CD4-positive, alpha-beta memory T cell (primary cell): ENCODE measurements at regions not wholly inside any gene's neighbourhood (a gene's known extent, or its start where the extent isn't known, plus 50 kb on each side); places are given as distances from the start of the nearest gene placed in this dataset.
"Not testable (repeated sequence)": the region's sequence is repeated elsewhere in the genome, so short reads cannot be mapped to it uniquely, and the experiment has no call there.

Experiments
- CTCF ChIA-PET: fragments of 350-600 bp; sonication (Branson Sonifier 250); formaldehyde crosslinking; loops from one replicate; lab custom pipeline; 2021; ENCODE audit warnings: inconsistent platforms; ENCODE audit not compliant: partially characterized antibody; lab: Charles Lee
- POLR2A ChIA-PET: fragments of 350-600 bp; sonication (Branson Sonifier 250); formaldehyde crosslinking; loops from one replicate; lab custom pipeline; 2021; ENCODE audit not compliant: partially characterized antibody; lab: Charles Lee
- DNase-seq, 5 donors: peaks; one replicate each; pipeline versions ENCODE4 v3.0.0 to v3.0.0-alpha.2; 2020 to 2022; ENCODE audit warnings: mixed read lengths in 1 of 5
- H3K27ac ChIP-seq: one replicate; pipeline ENCODE4 v1.7.0; 2013; ENCODE audit warnings: low read depth, low read length
- H3K27me3 ChIP-seq: 2 replicates; pipeline ENCODE4 v1.7.0; 2013; ENCODE audit warnings: mild to moderate bottlenecking, low read length, moderate library complexity; ENCODE audit not compliant: insufficient read depth
- H3K36me3 ChIP-seq: 2 replicates; pipeline ENCODE4 v1.7.0; 2013; ENCODE audit warnings: mild to moderate bottlenecking, low read length, moderate library complexity; ENCODE audit not compliant: insufficient read depth
- H3K4me1 ChIP-seq: 2 replicates; pipeline ENCODE4 v1.7.0; 2013; ENCODE audit warnings: mild to moderate bottlenecking, low read length, moderate library complexity; ENCODE audit not compliant: insufficient read depth
- H3K4me3 ChIP-seq, 2 donors: one replicate each; pipeline ENCODE4 v1.7.0; 2013; ENCODE audit warnings: low read length in 2 of 2, mild to moderate bottlenecking in 1 of 2
- H3K9me3 ChIP-seq, 2 donors: one replicate each; pipeline ENCODE4 v1.7.0; 2013; ENCODE audit warnings: low read length in 2 of 2, control low read depth in 1 of 2; ENCODE audit not compliant: control insufficient read depth in 1 of 2
- H3K27ac Mint-ChIP-seq, 7 donors: one replicate each; pipeline ENCODE4 v1.8.0; 2020 to 2021; ENCODE audit warnings: mixed read lengths in 7 of 7, mild to moderate bottlenecking in 6 of 7, inconsistent platforms in 3 of 7, moderate library complexity in 3 of 7
- H3K27me3 Mint-ChIP-seq, 2 donors: one replicate each; pipeline ENCODE4 v1.8.0; 2020 to 2021; ENCODE audit warnings: mixed read lengths in 2 of 2
- H3K36me3 Mint-ChIP-seq, 2 donors: one replicate each; pipeline ENCODE4 v1.8.0; 2020 to 2021; ENCODE audit warnings: mixed read lengths in 2 of 2, inconsistent platforms in 1 of 2, mild to moderate bottlenecking in 1 of 2
- H3K4me1 Mint-ChIP-seq, 4 donors: one replicate each; pipeline ENCODE4 v1.8.0; 2020 to 2021; ENCODE audit warnings: mixed read lengths in 4 of 4, mild to moderate bottlenecking in 1 of 4
- H3K4me3 Mint-ChIP-seq, 8 donors: one replicate each; pipeline ENCODE4 v1.8.0; 2020 to 2021; ENCODE audit warnings: mixed read lengths in 8 of 8, mild to moderate bottlenecking in 7 of 8, moderate library complexity in 6 of 8, inconsistent platforms in 3 of 8
- H3K9me3 Mint-ChIP-seq, 8 donors: one replicate each; pipeline ENCODE4 v1.8.0; 2020 to 2021; ENCODE audit warnings: mixed read lengths in 8 of 8, mild to moderate bottlenecking in 5 of 8, inconsistent platforms in 3 of 8, moderate library complexity in 1 of 8
- intact Hi-C: fragments of 100-400 bp; cut with micrococcal nuclease; formaldehyde crosslinking; loops from one replicate; pipeline ENCODE4 v1.15.1; 2023

DNA sequence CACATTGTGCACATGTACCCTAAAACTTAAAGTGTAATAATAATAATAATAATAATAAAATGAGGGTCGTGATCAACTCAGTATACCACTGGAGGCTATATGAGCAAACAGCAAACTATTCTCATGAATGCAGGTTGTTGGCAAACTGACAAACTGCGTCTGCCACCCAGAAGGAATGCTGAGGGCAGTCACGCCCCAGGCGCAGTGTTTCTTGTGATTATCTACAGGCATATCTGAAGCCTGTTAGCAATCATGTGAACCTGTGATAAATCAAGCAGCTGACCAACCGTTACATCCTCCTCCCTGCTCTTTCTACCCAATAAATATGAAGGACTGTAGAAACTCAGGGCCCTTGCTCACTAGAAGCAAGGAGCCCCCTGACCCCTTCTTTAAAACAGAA is 416.9 kb downstream of the CDH10 start:
- H3K9me3 ChIP-seq, H3K27me3 ChIP-seq, CTCF ChIA-PET, H3K36me3 ChIP-seq, H3K27me3 Mint-ChIP-seq, H3K4me1 Mint-ChIP-seq, DNase-seq, H3K4me1 ChIP-seq, H3K36me3 Mint-ChIP-seq, H3K4me3 Mint-ChIP-seq, H3K27ac ChIP-seq, H3K4me3 ChIP-seq, H3K27ac Mint-ChIP-seq, intact Hi-C loops, POLR2A ChIA-PET: not testable (repeated sequence)
- H3K9me3 Mint-ChIP-seq = peaks cover 4 to 35% (median 19%) of the 10 kb centered on the region in 8 donors

- Mint-ChIP-seq H3K9me3 (peaks cover 2 to 17% (median 6%) of the 10 kb centered on the region in 8 donors), H3K4me1 (no peaks in the 10 kb centered on the region), H3K4me3 (no peak overlapping the region), H3K27me3 (no peaks in the 10 kb centered on the region), H3K27ac (no peak overlapping the region), H3K36me3 (no peaks in the 10 kb centered on the region)
- CTCF ChIA-PET = no interaction called here
- Histone ChIP-seq H3K9me3 (peaks cover 0 to 4% of the 10 kb centered on the region in 2 donors), H3K27me3 (no peaks in the 10 kb centered on the region), H3K27ac (no peak overlapping the region), H3K4me3 (no peak overlapping the region), H3K4me1 (no peaks in the 10 kb centered on the region), H3K36me3 (no peaks in the 10 kb centered on the region)
- no peak for DNase-seq
- intact Hi-C loops = no loop called here
- POLR2A ChIA-PET = no interaction called here
These were observed 412.7 kb downstream of the CDH10 start for GRCh38 chr5:24232041-24232440.

- Mint-ChIP-seq H3K27ac (no peak overlapping the region), H3K27me3 (no peaks in the 10 kb centered on the region), H3K4me1 (no peaks in the 10 kb centered on the region), H3K36me3 (no peaks in the 10 kb centered on the region), H3K9me3 (peaks cover 2 to 12% (median 6%) of the 10 kb centered on the region in 8 donors), H3K4me3 (no peak overlapping the region)
- Histone ChIP-seq H3K4me3 (no peak overlapping the region), H3K27me3 (no peaks in the 10 kb centered on the region), H3K9me3 (peaks cover 0 to 4% of the 10 kb centered on the region in 2 donors), H3K27ac (no peak overlapping the region), H3K4me1 (no peaks in the 10 kb centered on the region), H3K36me3 (no peaks in the 10 kb centered on the region)
- CTCF ChIA-PET = no interaction called here
- intact Hi-C loops = no loop called here
- DNase-seq = no peak
- POLR2A ChIA-PET = no interaction called here
These were observed 411.8 kb downstream of the CDH10 start for GRCh38 chr5:24232929-24233498.

- Histone ChIP-seq H3K27me3 (no peaks in the 10 kb centered on the region), H3K9me3 (no peaks in the 10 kb centered on the region), H3K27ac (no peak overlapping the region), H3K4me1 (no peaks in the 10 kb centered on the region), H3K4me3 (no peak overlapping the region), H3K36me3 (no peaks in the 10 kb centered on the region)
- CTCF ChIA-PET = no interaction called here
- intact Hi-C loops = no loop called here
- Mint-ChIP-seq H3K27me3 (no peaks in the 10 kb centered on the region), H3K9me3 (peaks cover 4 to 10% (median 7%) of the 10 kb centered on the region in 8 donors), H3K4me3 (no peak overlapping the region), H3K4me1 (no peaks in the 10 kb centered on the region), H3K27ac (no peak overlapping the region), H3K36me3 (no peaks in the 10 kb centered on the region)
- DNase-seq = no peak
- POLR2A ChIA-PET = no interaction called here
These were observed 408.8 kb downstream of the CDH10 start for GRCh38 chr5:24235946-24236345.

DNA sequence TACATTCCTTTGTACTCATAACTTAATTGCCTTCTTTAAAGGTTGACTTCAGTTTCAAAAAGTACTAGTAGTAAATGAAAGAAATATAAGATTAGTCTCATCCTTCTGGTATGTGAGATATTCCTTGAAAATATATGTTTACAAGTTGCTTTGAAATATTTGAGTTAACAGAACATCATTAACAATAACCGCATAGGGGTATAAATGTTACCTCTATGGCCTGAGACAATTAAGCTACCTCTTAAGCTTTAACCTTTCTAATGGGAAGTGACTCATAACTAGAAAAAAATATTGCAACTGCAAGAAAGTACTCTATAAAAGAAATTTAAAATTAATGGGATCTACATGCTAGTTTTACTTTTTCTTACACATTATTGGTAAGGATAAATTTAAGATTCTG is 399.0 kb downstream of the CDH10 start:
- H3K36me3 Mint-ChIP-seq = no peaks in the 10 kb centered on the region
- POLR2A ChIA-PET = no interaction called here
- intact Hi-C loops = no loop called here

GRCh38 chr5:24264547-24264946 is 380.2 kb downstream of the CDH10 start:
- no peak for DNase-seq
- ChIA-PET POLR2A (no interaction called here), CTCF (no interaction called here)
- H3K27ac Mint-ChIP-seq = no peak overlapping the region
- H3K9me3 Mint-ChIP-seq = peaks cover 0 to 10% (median 3%) of the 10 kb centered on the region in 8 donors
- no peaks in the 10 kb centered on the region for H3K27me3 ChIP-seq
- H3K9me3 ChIP-seq = no peaks in the 10 kb centered on the region
- H3K27me3 Mint-ChIP-seq = no peaks in the 10 kb centered on the region
- no peaks in the 10 kb centered on the region for H3K36me3 Mint-ChIP-seq
- no peaks in the 10 kb centered on the region for H3K4me1 Mint-ChIP-seq
- intact Hi-C loops = no loop called here
- H3K27ac ChIP-seq = no peak overlapping the region
- no peak overlapping the region for H3K4me3 ChIP-seq
- no peak overlapping the region for H3K4me3 Mint-ChIP-seq
- H3K4me1 ChIP-seq = no peaks in the 10 kb centered on the region
- no peaks in the 10 kb centered on the region for H3K36me3 ChIP-seq

More for the DNA sequence above, 399.0 kb downstream of the CDH10 start:
- no peaks in the 10 kb centered on the region for H3K36me3 ChIP-seq
- H3K27ac ChIP-seq = no peak overlapping the region
- no peak overlapping the region for H3K4me3 Mint-ChIP-seq
- H3K27ac Mint-ChIP-seq = no peak overlapping the region
- no peaks in the 10 kb centered on the region for H3K4me1 ChIP-seq
- H3K9me3 Mint-ChIP-seq = peaks cover under 1 to 24% (median 12%) of the 10 kb centered on the region in 8 donors
- no peaks in the 10 kb centered on the region for H3K27me3 Mint-ChIP-seq
- no peak overlapping the region for H3K4me3 ChIP-seq
- no peaks in the 10 kb centered on the region for H3K4me1 Mint-ChIP-seq
- CTCF ChIA-PET = no interaction called here
- no peak for DNase-seq
- H3K27me3 ChIP-seq = no peaks in the 10 kb centered on the region
- no peaks in the 10 kb centered on the region for H3K9me3 ChIP-seq

- H3K9me3 Mint-ChIP-seq = peaks cover 0 to 9% (median 3%) of the 10 kb centered on the region in 8 donors
- DNase-seq = no peak
- ChIA-PET CTCF (no interaction called here), POLR2A (no interaction called here)
- H3K27ac ChIP-seq = no peak overlapping the region
- H3K36me3 ChIP-seq = no peaks in the 10 kb centered on the region
- no peak overlapping the region for H3K4me3 Mint-ChIP-seq
- no peaks in the 10 kb centered on the region for H3K4me1 ChIP-seq
- no peaks in the 10 kb centered on the region for H3K9me3 ChIP-seq
- H3K27ac Mint-ChIP-seq = no peak overlapping the region
- H3K27me3 ChIP-seq = no peaks in the 10 kb centered on the region
- H3K27me3 Mint-ChIP-seq = no peaks in the 10 kb centered on the region
- intact Hi-C loops = no loop called here
- H3K36me3 Mint-ChIP-seq = no peaks in the 10 kb centered on the region
- no peak overlapping the region for H3K4me3 ChIP-seq
- H3K4me1 Mint-ChIP-seq = no peaks in the 10 kb centered on the region
These were observed 379.5 kb downstream of the CDH10 start for GRCh38 chr5:24265306-24265705.
